ENCODE measurements at regions not wholly inside any gene's neighbourhood (a gene's known extent, or its start where the extent isn't known, plus 50 kb on each side); places are given as distances from the start of the nearest gene placed in this dataset.

DNA sequence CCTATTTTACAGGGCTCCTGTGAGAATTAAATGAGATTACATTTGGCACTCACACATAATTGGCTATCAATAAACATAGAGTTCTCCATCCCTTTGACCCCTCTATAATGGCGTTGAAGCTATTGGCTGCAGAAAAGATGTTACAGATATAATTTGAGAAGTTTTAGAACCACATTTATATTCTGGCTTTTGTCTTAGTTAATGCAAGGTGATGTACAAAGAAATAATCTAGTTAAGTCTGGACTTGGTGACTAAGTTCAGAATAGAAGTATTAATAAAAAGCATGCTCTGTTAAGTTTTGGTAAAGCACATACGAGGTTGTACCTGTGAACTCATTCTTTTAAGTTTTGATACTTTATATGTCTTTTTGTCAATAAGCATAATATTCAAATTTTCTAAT, 187.1 kb upstream of the HMGA2 start:
- no peak overlapping the region for H3K27ac ChIP-seq

DNA sequence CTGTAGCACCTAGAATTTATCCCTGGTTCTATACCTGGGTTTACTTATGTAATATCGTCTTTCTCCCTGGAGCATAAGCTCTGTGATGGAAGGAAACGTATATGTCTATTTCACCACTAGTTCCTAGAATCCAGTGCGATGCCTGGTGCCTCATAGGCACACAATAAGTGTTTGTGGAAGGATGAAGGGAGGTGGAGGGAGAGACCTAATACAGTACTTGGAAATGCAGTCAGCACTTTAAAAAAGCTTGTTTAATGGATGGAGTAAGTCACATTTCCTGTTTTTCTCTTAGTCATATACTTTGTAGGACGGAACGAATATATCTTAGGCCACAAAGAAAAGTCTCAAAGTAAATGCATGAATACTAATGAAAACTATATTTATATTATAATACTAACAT, 186.5 kb upstream of the HMGA2 start:
- Histone ChIP-seq H3K4me3 (no peak overlapping the region), H3K9me3 (replicated peaks) (no peaks in the 10 kb centered on the region), H3K27me3 (no peaks in the 10 kb centered on the region), H3K4me1 (peaks cover 11% of the 10 kb centered on the region), H3K36me3 (no peaks in the 10 kb centered on the region), H3K27ac (no peak overlapping the region)
- DNase-seq, result no peak

More for the DNA sequence above, 187.1 kb upstream of the HMGA2 start:
- no peaks in the 10 kb centered on the region for H3K9me3 ChIP-seq (replicated peaks)
- DNase-seq, result no peak
- peaks cover 18% of the 10 kb centered on the region for H3K4me1 ChIP-seq
- no peaks in the 10 kb centered on the region for H3K36me3 ChIP-seq
- no peak overlapping the region for H3K4me3 ChIP-seq
- no peaks in the 10 kb centered on the region for H3K27me3 ChIP-seq

DNA sequence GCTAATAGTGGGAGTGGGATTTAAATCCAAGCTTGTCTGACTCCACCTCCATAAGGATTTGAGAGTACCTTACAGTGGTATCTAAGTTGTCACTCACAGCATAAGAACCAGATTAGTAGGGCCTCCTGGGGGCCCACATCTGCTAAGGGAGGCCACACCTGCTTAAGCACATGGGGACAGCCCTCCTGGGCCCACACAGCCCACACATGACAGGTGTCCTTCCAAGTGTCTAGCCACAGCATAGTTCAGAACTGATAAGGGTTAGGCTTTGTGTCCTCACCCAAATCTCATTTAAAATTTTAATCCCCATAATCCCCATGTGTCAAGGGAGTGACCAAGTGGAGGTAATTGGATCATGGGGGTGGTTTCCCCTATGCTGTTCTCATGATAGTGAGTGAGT, 186.0 kb upstream of the HMGA2 start:
- no peaks in the 10 kb centered on the region for H3K36me3 ChIP-seq
- no peak overlapping the region for H3K4me3 ChIP-seq
- no peak overlapping the region for H3K27ac ChIP-seq
- no peaks in the 10 kb centered on the region for H3K27me3 ChIP-seq
- no peaks in the 10 kb centered on the region for H3K9me3 ChIP-seq (replicated peaks)
- peaks cover 10% of the 10 kb centered on the region for H3K4me1 ChIP-seq
- peak; percentile 58 to 68 for DNase-seq

DNA sequence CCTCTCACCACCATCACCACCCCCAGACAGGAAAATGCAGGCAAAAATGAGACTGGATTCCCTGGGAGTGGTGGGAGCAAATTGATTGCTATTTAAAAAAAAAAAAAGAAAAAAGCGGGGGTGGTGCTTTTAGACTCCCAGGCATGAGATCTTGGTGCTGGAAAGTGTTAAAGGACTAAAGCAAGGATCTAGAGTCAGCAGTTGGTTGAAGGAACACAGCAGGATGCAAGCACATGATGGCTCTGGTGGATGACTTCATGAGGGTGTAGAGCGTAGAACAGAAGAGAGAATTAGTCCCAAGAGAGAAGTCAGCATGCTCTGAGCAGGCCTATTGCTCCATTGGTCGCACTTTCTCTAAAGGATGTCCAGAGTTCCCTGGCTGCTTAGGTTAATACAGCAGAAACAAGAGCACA, 183.8 kb upstream of the HMGA2 start:
- Histone ChIP-seq H3K36me3 (no peaks in the 10 kb centered on the region), H3K4me3 (no peak overlapping the region), H3K4me1 (peaks cover 10% of the 10 kb centered on the region), H3K27me3 (no peaks in the 10 kb centered on the region), H3K9me3 (replicated peaks) (no peaks in the 10 kb centered on the region), H3K27ac (no peak overlapping the region)
- DNase-seq, result no peak

DNA sequence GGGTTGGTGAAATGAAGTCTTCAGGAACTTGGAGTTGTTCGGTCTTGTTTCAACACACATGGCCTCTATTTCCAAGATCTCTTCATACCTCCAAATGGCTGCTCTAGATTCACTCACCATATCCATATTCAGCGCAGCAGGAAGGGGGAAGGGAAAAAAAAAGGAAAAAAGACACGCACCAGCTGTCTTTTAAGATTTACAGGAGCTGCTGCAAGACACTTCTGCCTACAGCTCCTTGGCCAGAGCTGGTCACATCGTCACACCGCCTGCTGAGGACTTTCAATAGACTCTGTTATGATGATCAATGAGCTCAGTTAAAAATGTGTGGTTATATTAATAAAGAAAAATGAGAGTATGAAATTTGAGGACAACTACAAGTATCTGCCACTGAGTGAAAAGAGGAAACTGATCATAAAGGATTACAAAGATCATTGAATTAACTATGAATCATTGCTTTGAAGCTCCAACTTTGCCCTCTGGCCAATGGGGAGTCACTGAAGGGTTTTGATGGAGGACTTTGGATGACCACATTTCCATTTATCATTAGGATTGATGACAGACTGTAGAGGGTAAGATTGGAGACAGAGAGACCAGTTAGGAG, 182.1 kb upstream of the HMGA2 start:
- no peak for DNase-seq
- Histone ChIP-seq H3K4me3 (no peak overlapping the region), H3K4me1 (peaks cover 10% of the 10 kb centered on the region), H3K27me3 (no peaks in the 10 kb centered on the region), H3K9me3 (replicated peaks) (no peaks in the 10 kb centered on the region), H3K36me3 (no peaks in the 10 kb centered on the region), H3K27ac (no peak overlapping the region)

DNA sequence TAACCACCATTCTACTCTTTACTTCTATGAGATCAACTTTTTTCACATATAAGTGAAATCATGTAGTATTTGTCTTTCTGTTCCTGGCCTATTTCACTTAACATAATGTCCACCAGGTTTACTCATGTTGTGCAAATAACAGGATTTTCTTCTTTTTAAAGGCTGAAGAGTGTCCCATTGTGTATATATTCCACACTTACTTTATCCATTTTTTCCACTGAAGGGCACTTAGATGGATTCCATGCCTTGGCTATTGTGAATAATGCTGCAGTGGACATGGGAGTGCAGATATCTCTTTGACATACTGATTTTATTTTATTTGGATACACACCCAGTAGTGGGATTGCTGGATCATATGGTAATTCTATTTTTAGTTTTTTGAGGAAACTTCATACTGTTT, 181.1 kb upstream of the HMGA2 start:
- Histone ChIP-seq H3K4me3 (no peak overlapping the region), H3K27me3 (no peaks in the 10 kb centered on the region), H3K36me3 (no peaks in the 10 kb centered on the region), H3K4me1 (peaks cover 8% of the 10 kb centered on the region), H3K27ac (no peak overlapping the region), H3K9me3 (replicated peaks) (no peaks in the 10 kb centered on the region)
- no peak for DNase-seq

- Histone ChIP-seq H3K27me3 (no peaks in the 10 kb centered on the region), H3K27ac (no peak overlapping the region), H3K4me3 (no peak overlapping the region), H3K36me3 (no peaks in the 10 kb centered on the region), H3K4me1 (peaks cover 2% of the 10 kb centered on the region), H3K9me3 (replicated peaks) (no peaks in the 10 kb centered on the region)
- no peak for DNase-seq
These were observed 180.5 kb upstream of the HMGA2 start for GRCh38 chr12:65643595-65644386.

GRCh38 chr12:65646127-65646643, 178.1 kb upstream of the HMGA2 start:
- no peak for DNase-seq
- Histone ChIP-seq H3K36me3 (no peaks in the 10 kb centered on the region), H3K9me3 (replicated peaks) (peaks cover 6% of the 10 kb centered on the region; the same call in 1 of the 2 replicates), H3K27me3 (no peaks in the 10 kb centered on the region), H3K4me1 (no peaks in the 10 kb centered on the region), H3K27ac (no peak overlapping the region), H3K4me3 (no peak overlapping the region)

DNA sequence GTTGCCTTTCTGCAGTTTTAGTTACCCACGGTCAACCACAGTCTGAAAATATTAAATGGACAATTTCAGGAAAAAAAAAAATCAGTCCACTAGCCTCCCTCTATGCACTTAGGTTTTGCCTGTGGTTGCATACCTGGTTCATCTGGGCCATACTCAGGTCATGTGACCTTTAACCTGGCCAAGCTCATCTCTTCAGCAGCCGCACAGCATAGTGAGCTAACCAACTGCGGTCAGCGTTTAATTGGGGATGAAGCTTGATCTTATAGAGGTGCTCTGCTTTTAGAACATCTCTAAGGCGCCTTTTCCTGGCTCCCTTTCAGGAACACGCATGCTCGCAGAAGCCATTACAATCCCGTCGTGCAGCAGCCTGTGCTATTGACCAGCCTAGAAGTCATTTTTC, 177.2 kb upstream of the HMGA2 start:
- Histone ChIP-seq H3K27me3 (no peaks in the 10 kb centered on the region), H3K4me3 (no peak overlapping the region), H3K36me3 (no peaks in the 10 kb centered on the region), H3K4me1 (no peaks in the 10 kb centered on the region), H3K27ac (no peak overlapping the region), H3K9me3 (replicated peaks) (peaks cover 6% of the 10 kb centered on the region; the same call in 1 of the 2 replicates)
- DNase-seq, result no peak

DNA sequence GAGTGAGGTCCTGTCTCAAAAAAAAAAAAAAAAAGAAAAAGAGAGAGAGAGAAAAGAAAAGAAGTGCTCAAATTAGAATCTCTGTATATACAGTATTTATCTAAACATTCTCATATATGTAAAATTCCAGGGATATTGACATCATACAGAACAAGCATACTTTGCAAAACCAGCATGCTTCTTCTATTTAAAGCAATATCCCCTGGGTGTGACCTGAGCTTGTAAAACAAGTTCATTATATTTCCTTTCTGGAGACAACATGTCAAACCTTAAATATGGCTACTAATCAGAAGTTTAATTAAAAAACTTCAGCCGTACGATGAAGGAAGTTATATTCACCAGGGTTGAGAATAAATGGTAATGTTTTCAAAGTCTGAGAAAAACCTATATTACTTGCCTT, 175.8 kb upstream of the HMGA2 start:
- Histone ChIP-seq H3K27ac (no peak overlapping the region), H3K27me3 (no peaks in the 10 kb centered on the region), H3K4me3 (no peak overlapping the region), H3K4me1 (no peaks in the 10 kb centered on the region), H3K9me3 (replicated peaks) (peaks cover 6% of the 10 kb centered on the region; the same call in 1 of the 2 replicates), H3K36me3 (no peaks in the 10 kb centered on the region)
- no peak for DNase-seq

GRCh38 chr12:65649126-65649525, 175.2 kb upstream of the HMGA2 start:
- no peak overlapping the region for H3K27ac ChIP-seq
- H3K4me1 ChIP-seq, result no peaks in the 10 kb centered on the region
- H3K27me3 ChIP-seq, result no peaks in the 10 kb centered on the region
- H3K4me3 ChIP-seq, result no peak overlapping the region
- no peaks in the 10 kb centered on the region for H3K36me3 ChIP-seq
- no peak for DNase-seq
- H3K9me3 ChIP-seq (replicated peaks), result peaks cover 6% of the 10 kb centered on the region; the same call in 1 of the 2 replicates

- H3K9me3 ChIP-seq (replicated peaks), result peaks cover 6% of the 10 kb centered on the region; the same call in 1 of the 2 replicates
- H3K4me1 ChIP-seq, result peaks cover 7% of the 10 kb centered on the region; the same call in 1 of the 2 replicates
- no peak overlapping the region for H3K4me3 ChIP-seq
- H3K27me3 ChIP-seq, result no peaks in the 10 kb centered on the region
- no peak overlapping the region for H3K27ac ChIP-seq
- H3K36me3 ChIP-seq, result no peaks in the 10 kb centered on the region
- no peak for DNase-seq
These were observed 173.2 kb upstream of the HMGA2 start for GRCh38 chr12:65651060-65651459.

GRCh38 chr12:65653321-65653720, 171.0 kb upstream of the HMGA2 start:
- Histone ChIP-seq H3K4me3 (no peak overlapping the region), H3K36me3 (no peaks in the 10 kb centered on the region), H3K27ac (no peak overlapping the region), H3K4me1 (peaks cover 24% of the 10 kb centered on the region), H3K27me3 (no peaks in the 10 kb centered on the region), H3K9me3 (replicated peaks) (peaks cover 6% of the 10 kb centered on the region; the same call in 1 of the 2 replicates)
- DNase-seq, result no peak

- DNase-seq, result no peak
- H3K9me3 ChIP-seq (replicated peaks), result peaks cover 5% of the 10 kb centered on the region; the same call in 1 of the 2 replicates
- H3K27ac ChIP-seq, result no peak overlapping the region
- no peaks in the 10 kb centered on the region for H3K36me3 ChIP-seq
- no peak overlapping the region for H3K4me3 ChIP-seq
- H3K4me1 ChIP-seq, result peaks cover 24% of the 10 kb centered on the region
- no peaks in the 10 kb centered on the region for H3K27me3 ChIP-seq
These were observed 170.2 kb upstream of the HMGA2 start for GRCh38 chr12:65653946-65654629.

DNA sequence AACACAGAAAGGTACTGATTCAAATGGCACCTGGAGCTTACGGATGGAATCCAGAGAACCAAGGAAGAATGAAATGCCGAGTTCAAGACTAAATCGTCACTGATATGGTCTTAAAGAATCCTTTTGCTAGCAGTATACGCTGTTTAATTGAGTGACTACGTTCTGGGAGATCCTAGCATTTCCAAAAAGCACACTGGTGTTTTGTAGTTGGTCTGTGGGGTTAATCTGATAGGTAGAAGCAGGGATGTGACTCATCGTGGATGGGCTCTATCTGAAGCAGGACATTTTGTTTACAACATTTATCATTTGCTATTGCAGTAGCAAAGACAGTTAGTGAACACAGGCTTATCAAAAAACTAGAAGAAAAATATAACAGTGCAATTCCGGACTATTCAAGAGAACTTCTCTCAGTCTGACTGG, 169.2 kb upstream of the HMGA2 start:
- no peaks in the 10 kb centered on the region for H3K36me3 ChIP-seq
- no peak overlapping the region for H3K4me3 ChIP-seq
- H3K27ac ChIP-seq, result no peak overlapping the region
- H3K27me3 ChIP-seq, result no peaks in the 10 kb centered on the region
- peaks cover 24% of the 10 kb centered on the region for H3K4me1 ChIP-seq
- H3K9me3 ChIP-seq (replicated peaks), result no peaks in the 10 kb centered on the region
- DNase-seq, result no peak
